IMR-90 (cell line): ENCODE measurements at regions not wholly inside any gene's neighbourhood (a gene's known extent, or its start where the extent isn't known, plus 50 kb on each side); places are given as distances from the start of the nearest gene placed in this dataset.

Experiments used
- ATAC-seq: fragments of 200-7000 bp; cut with Tn5 transposase; 2 replicates; pipeline ENCODE4 v1.9.1; 2020; ENCODE audit warnings: low read depth, mild to moderate bottlenecking, moderate library complexity
- BruUV-seq: library from RNA; stranded (reverse); fragments of 400-500 nt; replicated peaks from 2 replicates; lab custom pipeline; 2021; lab: Mats Ljungman, UMichigan
- CTCF ChIA-PET: fragments of 300-600 bp; formaldehyde crosslinking; extraction: SDS; loops from one replicate; lab custom pipeline; 2021; ENCODE audit warnings: antibody characterized with exemption; lab: Yijun Ruan, JAX
- POLR2A ChIA-PET: fragments of 300-600 bp; sonication (Branson Sonifier 250); formaldehyde crosslinking; loops from one replicate; lab custom pipeline; 2022; ENCODE audit warnings: antibody characterized with exemption; ENCODE audit not compliant: unreplicated experiment; lab: Charles Lee
- DNase-seq: peaks from one replicate; pipeline ENCODE4 v3.0.0; 2013
- H2AFZ ChIP-seq: replicated peaks from 2 replicates; pipeline ENCODE3; 2013; ENCODE audit warnings: low read length, mild to moderate bottlenecking; ENCODE audit not compliant: poor library complexity
- H2AK5ac ChIP-seq: 2 replicates; pipeline ENCODE4 v1.6.1; 2013; ENCODE audit warnings: low read depth, low read length, inconsistent platforms
- H2AK9ac ChIP-seq: replicated peaks from 2 replicates; pipeline ENCODE3; 2013; ENCODE audit warnings: mild to moderate bottlenecking, low read depth, low read length, moderate library complexity; ENCODE audit not compliant: poor library complexity
- H2BK120ac ChIP-seq: 2 replicates; pipeline ENCODE4 v1.6.1; 2013; ENCODE audit warnings: low read depth, low read length, inconsistent platforms
- H2BK15ac ChIP-seq: 3 replicates; pipeline ENCODE4 v1.6.1; 2013; ENCODE audit warnings: low read depth, low read length, inconsistent platforms
- H2BK20ac ChIP-seq: 2 replicates; pipeline ENCODE4 v1.6.1; 2013; ENCODE audit warnings: low read depth, mild to moderate bottlenecking, inconsistent platforms, low read length, moderate library complexity
- H2BK5ac ChIP-seq: 2 replicates; pipeline ENCODE4 v1.6.1; 2013; ENCODE audit warnings: mild to moderate bottlenecking, low read depth, low read length, inconsistent platforms; ENCODE audit not compliant: poor library complexity, severe bottlenecking
- H3K14ac ChIP-seq: replicated peaks from 2 replicates; pipeline ENCODE4 v1.6.1; 2013; ENCODE audit warnings: low read depth, low read length, inconsistent platforms
- H3K18ac ChIP-seq: 2 replicates; pipeline ENCODE4 v1.6.1; 2013; ENCODE audit warnings: low read depth, low read length, control low read depth
- H3K23ac ChIP-seq: 2 replicates; pipeline ENCODE4 v1.6.1; 2013; ENCODE audit warnings: low read depth, low read length, inconsistent platforms
- H3K27ac ChIP-seq: 2 replicates; pipeline ENCODE4 v1.5.1; 2013; ENCODE audit warnings: mild to moderate bottlenecking, control low read depth, low read length; ENCODE audit not compliant: insufficient read depth
- H3K27me3 ChIP-seq: 2 replicates; pipeline ENCODE4 v1.6.1; 2013; ENCODE audit warnings: low read length; ENCODE audit not compliant: control insufficient read depth, insufficient read depth
- H3K36me3 ChIP-seq: 2 replicates; pipeline ENCODE4 v1.6.1; 2013; ENCODE audit warnings: low read length, mixed read lengths; ENCODE audit not compliant: control insufficient read depth, insufficient read depth
- H3K4ac ChIP-seq: 2 replicates; pipeline ENCODE4 v1.6.1; 2013; ENCODE audit warnings: low read depth, low read length, inconsistent platforms
- H3K4me1 ChIP-seq: 2 replicates; pipeline ENCODE4 v1.6.1; 2013; ENCODE audit warnings: low read length, mixed read lengths; ENCODE audit not compliant: control insufficient read depth, insufficient read depth
- H3K4me2 ChIP-seq: 2 replicates; pipeline ENCODE4 v1.6.1; 2013; ENCODE audit warnings: low read depth, mild to moderate bottlenecking, control low read depth, low read length, moderate library complexity
- H3K4me3 ChIP-seq: 2 replicates; pipeline ENCODE4 v1.5.1; 2013; ENCODE audit warnings: low read depth, mild to moderate bottlenecking, control low read depth, low read length, moderate library complexity; ENCODE audit not compliant: insufficient read depth
- H3K56ac ChIP-seq: 2 replicates; pipeline ENCODE4 v1.6.1; 2013; ENCODE audit warnings: low read length, inconsistent platforms; ENCODE audit not compliant: insufficient read depth; ENCODE audit errors: extremely low read depth
- H3K79me1 ChIP-seq, 2 experiments: 2 replicates each; pipeline ENCODE4 v1.6.1; 2013; ENCODE audit warnings: low read length in 2 of 2, inconsistent platforms in 1 of 2, low read depth in 1 of 2
- H3K9ac ChIP-seq: 2 replicates; pipeline ENCODE4 v1.6.1; 2013; ENCODE audit warnings: low read depth, low read length, control low read depth
- H3K9me1 ChIP-seq: 2 replicates; pipeline ENCODE4 v1.6.1; 2013; ENCODE audit warnings: low read length, inconsistent platforms; ENCODE audit not compliant: insufficient read depth
- H3K9me3 ChIP-seq: 2 replicates; pipeline ENCODE4 v1.6.1; 2013; ENCODE audit warnings: low read length; ENCODE audit not compliant: control insufficient read depth, insufficient read depth
- H4K20me1 ChIP-seq: 2 replicates; pipeline ENCODE4 v1.6.1; 2013; ENCODE audit warnings: low read length, inconsistent platforms; ENCODE audit not compliant: insufficient read depth
- H4K5ac ChIP-seq: 2 replicates; pipeline ENCODE4 v1.6.1; 2013; ENCODE audit warnings: mild to moderate bottlenecking, low read depth, low read length, control low read depth
- H4K8ac ChIP-seq, 2 experiments: 2 replicates each; pipeline ENCODE4 v1.6.1; 2013; ENCODE audit warnings: low read depth in 2 of 2, low read length in 2 of 2, control low read depth in 1 of 2, inconsistent platforms in 1 of 2
- H4K91ac ChIP-seq: 2 replicates; pipeline ENCODE4 v1.6.1; 2013; ENCODE audit warnings: low read depth, low read length, inconsistent platforms; ENCODE audit not compliant: insufficient read depth
- BHLHE40 ChIP-seq: fragments of 150-350 bp; IDR thresholded peaks from 2 replicates; pipeline ENCODE4 v1.6.1; 2016; ENCODE audit warnings: mild to moderate bottlenecking, low read depth, low read length
- CEBPB ChIP-seq: IDR thresholded peaks from 2 replicates; pipeline ENCODE4 v1.6.1; 2012; ENCODE audit warnings: low read depth, low read length, improper control_type of control experiment
- CHD1 ChIP-seq: IDR thresholded peaks from 2 replicates; pipeline ENCODE4 v1.6.1; 2012; ENCODE audit warnings: low read depth, low read length, improper control_type of control experiment
- FOS ChIP-seq: fragments of 150-350 bp; IDR thresholded peaks from 2 replicates; pipeline ENCODE4 v1.6.1; 2016; ENCODE audit warnings: low read depth, low read length
- NFE2L2 ChIP-seq: fragments of 150-350 bp; IDR thresholded peaks from 2 replicates; pipeline ENCODE4 v1.6.1; 2016; ENCODE audit warnings: low read depth, mild to moderate bottlenecking, low read length
- SMC3 ChIP-seq: fragments of 150-350 bp; IDR thresholded peaks from 2 replicates; pipeline ENCODE4 v1.6.1; 2016; ENCODE audit warnings: low read depth, mild to moderate bottlenecking, antibody characterized with exemption, low read length, moderate library complexity
- WGBS, 2 experiments: methylation state at CpG; one replicate each; pipeline versions ENCODE4 v1.1.5 to v1.1.7; 2013; ENCODE audit warnings: missing lambda C conversion rate in 2 of 2; ENCODE audit not compliant: insufficient read length in 1 of 2; ENCODE audit errors: extremely low coverage in 2 of 2; 5-methylcytosine and 5-hydroxymethylcytosine counted together
- dilution Hi-C: fragments of 300-500 bp; cut with HindIII; formaldehyde crosslinking; loops from one replicate; pipeline ENCODE4 v1.14.3; 2018; ENCODE audit warnings: low sequenced_read_pairs; ENCODE audit not compliant: unreplicated experiment
- in situ Hi-C: fragments of 300-500 bp; cut with MboI; formaldehyde crosslinking; loops from 3 replicates; pipeline ENCODE4 v1.14.3; 2019; ENCODE audit warnings: low sequenced_read_pairs, inconsistent platforms, mixed read lengths
- intact Hi-C: fragments of 100-400 bp; cut with micrococcal nuclease; formaldehyde crosslinking; loops from 2 replicates; pipeline ENCODE4 v1.10.0; 2022
- TF ChIP-seq, protein P1 (sequence below): fragments of 150-350 bp; IDR thresholded peaks from 2 replicates; pipeline ENCODE4 v1.6.1; 2016; ENCODE audit warnings: low read depth, mild to moderate bottlenecking, low read length, moderate library complexity, borderline replicate concordance
- TF ChIP-seq, protein P2 (sequence below): conservative IDR thresholded peaks from 2 replicates; pipeline ENCODE4 v1.5.1; 2012; ENCODE audit warnings: mild to moderate bottlenecking, low read depth, low read length, improper control_type of control experiment

DNA sequence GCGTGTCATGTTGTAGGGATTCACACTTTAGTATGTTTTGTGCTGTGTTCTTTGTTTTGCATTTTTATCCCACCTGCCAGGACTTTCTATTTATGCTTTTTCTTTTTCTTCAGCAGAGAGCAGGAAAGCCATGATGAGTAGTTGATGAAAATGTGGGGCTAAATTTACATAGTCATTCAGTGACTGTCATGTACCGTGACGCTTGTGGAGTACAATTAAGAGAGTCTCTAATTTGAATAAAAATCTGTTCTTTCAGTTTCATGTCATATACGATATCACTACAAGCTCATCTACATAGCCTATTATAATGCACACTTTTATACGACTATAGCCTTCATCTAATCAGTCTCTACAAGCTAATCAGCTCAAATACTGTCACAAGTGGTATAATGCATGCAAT lies 112.7 kb upstream of the SPATS2L start:
- no peaks in the 10 kb centered on the region for H3K79me1 ChIP-seq
- WGBS, 2 experiments, result no CpG with 5 or more reads among the region's 5 CpGs
- POLR2A ChIA-PET, result no interaction called here

More for the DNA sequence above, 112.7 kb upstream of the SPATS2L start:
- H3K4me2 ChIP-seq, result no peak overlapping the region
- no peak overlapping the region for H2BK120ac ChIP-seq
- TF ChIP-seq FOS (no peak), CEBPB (no peak), NFE2L2 (no peak), SMC3 (no peak), CHD1 (no peak), BHLHE40 (no peak)
- TF ChIP-seq, protein P1, sequence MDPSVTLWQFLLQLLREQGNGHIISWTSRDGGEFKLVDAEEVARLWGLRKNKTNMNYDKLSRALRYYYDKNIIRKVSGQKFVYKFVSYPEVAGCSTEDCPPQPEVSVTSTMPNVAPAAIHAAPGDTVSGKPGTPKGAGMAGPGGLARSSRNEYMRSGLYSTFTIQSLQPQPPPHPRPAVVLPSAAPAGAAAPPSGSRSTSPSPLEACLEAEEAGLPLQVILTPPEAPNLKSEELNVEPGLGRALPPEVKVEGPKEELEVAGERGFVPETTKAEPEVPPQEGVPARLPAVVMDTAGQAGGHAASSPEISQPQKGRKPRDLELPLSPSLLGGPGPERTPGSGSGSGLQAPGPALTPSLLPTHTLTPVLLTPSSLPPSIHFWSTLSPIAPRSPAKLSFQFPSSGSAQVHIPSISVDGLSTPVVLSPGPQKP, result no peak
- TF ChIP-seq, protein P2, sequence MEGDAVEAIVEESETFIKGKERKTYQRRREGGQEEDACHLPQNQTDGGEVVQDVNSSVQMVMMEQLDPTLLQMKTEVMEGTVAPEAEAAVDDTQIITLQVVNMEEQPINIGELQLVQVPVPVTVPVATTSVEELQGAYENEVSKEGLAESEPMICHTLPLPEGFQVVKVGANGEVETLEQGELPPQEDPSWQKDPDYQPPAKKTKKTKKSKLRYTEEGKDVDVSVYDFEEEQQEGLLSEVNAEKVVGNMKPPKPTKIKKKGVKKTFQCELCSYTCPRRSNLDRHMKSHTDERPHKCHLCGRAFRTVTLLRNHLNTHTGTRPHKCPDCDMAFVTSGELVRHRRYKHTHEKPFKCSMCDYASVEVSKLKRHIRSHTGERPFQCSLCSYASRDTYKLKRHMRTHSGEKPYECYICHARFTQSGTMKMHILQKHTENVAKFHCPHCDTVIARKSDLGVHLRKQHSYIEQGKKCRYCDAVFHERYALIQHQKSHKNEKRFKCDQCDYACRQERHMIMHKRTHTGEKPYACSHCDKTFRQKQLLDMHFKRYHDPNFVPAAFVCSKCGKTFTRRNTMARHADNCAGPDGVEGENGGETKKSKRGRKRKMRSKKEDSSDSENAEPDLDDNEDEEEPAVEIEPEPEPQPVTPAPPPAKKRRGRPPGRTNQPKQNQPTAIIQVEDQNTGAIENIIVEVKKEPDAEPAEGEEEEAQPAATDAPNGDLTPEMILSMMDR, result no peak
- H2BK20ac ChIP-seq, result no peak overlapping the region
- no peak overlapping the region for H2AFZ ChIP-seq
- no peak overlapping the region for H3K9ac ChIP-seq
- CTCF ChIA-PET, result no interaction called here
- H3K14ac ChIP-seq, result no peak overlapping the region
- H2BK5ac ChIP-seq, result no peak overlapping the region
- no peak overlapping the region for H2AK9ac ChIP-seq
- in situ Hi-C loops (no loop called here), intact Hi-C loops (no loop called here), dilution Hi-C loops (no loop called here)
- H4K8ac ChIP-seq, result no peak overlapping the region
- H2AK5ac ChIP-seq, result no peak overlapping the region
- H3K4ac ChIP-seq, result no peak overlapping the region
- no peaks in the 10 kb centered on the region for H3K36me3 ChIP-seq
- H2BK15ac ChIP-seq, result no peak overlapping the region
- H3K4me1 ChIP-seq, result no peaks in the 10 kb centered on the region
- peaks cover 6% of the 10 kb centered on the region; the same call in 1 of the 2 replicates for H3K27me3 ChIP-seq
- DNase-seq (no peak), ATAC-seq (no peak)
- H3K27ac ChIP-seq, result no peak overlapping the region
- no peaks in the 10 kb centered on the region for H4K20me1 ChIP-seq
- H3K9me3 ChIP-seq, result no peaks in the 10 kb centered on the region
- H4K91ac ChIP-seq, result no peak overlapping the region
- H3K56ac ChIP-seq, result no peak overlapping the region
- no peak overlapping the region for H4K5ac ChIP-seq
- no peak overlapping the region for H3K18ac ChIP-seq
- no peaks in the 10 kb centered on the region for H3K9me1 ChIP-seq
- BruUV-seq, result no TSS peak
- H3K4me3 ChIP-seq, result no peak overlapping the region
- no peak overlapping the region for H3K23ac ChIP-seq
